GM12864 (cell line): ENCODE measurements at regions not wholly inside any gene's neighbourhood (a gene's known extent, or its start where the extent isn't known, plus 50 kb on each side); places are given as distances from the start of the nearest gene placed in this dataset.

Source experiments
- DNase-seq: peaks from one replicate; pipeline ENCODE4 v3.0.0-alpha.2; 2011; ENCODE audit warnings: low read depth
- H3K4me3 ChIP-seq: 2 replicates; pipeline ENCODE4 v1.5.1; 2011; ENCODE audit warnings: mild to moderate bottlenecking, low read depth, low read length, control low read depth
- TF ChIP-seq, protein P1 (sequence below): IDR thresholded peaks from 2 replicates; pipeline ENCODE4 v1.5.1; 2011; ENCODE audit warnings: low read depth, mild to moderate bottlenecking, moderate library complexity, low read length, control low read depth, inconsistent platforms; ENCODE audit errors: missing control alignments

DNA sequence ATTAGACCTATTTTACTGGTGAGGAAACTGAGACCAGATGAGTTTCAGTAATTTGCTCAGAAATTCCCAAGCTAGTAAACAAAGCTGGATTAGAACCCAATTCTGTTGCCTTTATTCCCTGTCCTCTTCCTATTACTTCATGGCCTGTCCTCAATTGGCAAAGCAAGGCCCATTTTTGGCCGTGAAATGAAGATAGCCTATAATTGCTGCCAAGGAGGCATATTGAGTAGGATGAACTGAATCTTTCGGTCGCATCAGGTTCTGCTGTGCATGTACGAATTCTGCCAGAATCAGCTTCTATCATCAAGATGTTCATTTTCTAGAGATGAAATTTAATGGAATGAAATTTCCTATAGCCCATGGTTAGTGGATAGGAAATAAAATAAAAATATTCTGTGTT lies 1485.2 kb upstream of the PIK3C3 start:
- DNase-seq = no peak
- H3K4me3 ChIP-seq = no peak overlapping the region
- TF ChIP-seq, protein P1, sequence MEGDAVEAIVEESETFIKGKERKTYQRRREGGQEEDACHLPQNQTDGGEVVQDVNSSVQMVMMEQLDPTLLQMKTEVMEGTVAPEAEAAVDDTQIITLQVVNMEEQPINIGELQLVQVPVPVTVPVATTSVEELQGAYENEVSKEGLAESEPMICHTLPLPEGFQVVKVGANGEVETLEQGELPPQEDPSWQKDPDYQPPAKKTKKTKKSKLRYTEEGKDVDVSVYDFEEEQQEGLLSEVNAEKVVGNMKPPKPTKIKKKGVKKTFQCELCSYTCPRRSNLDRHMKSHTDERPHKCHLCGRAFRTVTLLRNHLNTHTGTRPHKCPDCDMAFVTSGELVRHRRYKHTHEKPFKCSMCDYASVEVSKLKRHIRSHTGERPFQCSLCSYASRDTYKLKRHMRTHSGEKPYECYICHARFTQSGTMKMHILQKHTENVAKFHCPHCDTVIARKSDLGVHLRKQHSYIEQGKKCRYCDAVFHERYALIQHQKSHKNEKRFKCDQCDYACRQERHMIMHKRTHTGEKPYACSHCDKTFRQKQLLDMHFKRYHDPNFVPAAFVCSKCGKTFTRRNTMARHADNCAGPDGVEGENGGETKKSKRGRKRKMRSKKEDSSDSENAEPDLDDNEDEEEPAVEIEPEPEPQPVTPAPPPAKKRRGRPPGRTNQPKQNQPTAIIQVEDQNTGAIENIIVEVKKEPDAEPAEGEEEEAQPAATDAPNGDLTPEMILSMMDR = no peak

DNA sequence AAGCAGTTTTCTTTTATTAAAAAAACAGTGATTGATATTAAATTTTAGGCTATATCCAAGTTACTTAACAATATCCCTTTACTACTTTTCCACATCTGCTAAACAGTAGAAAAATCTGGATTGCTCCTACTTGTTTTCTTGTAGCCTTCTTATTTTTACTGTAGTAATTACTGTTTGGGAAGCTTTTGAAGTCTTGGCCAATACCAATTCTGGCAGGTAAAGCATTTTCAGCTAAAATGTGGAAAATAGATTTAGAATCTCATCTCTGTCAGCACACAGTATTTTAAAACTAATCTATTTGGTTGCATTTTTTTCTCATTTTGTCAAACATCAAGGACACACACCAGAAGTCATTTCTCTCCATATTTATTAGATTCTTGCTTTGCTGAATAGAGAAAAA lies 1485.7 kb upstream of the PIK3C3 start:
- H3K4me3 ChIP-seq = no peak overlapping the region
- DNase-seq = no peak
- TF ChIP-seq, protein P1 = no peak

GRCh38 chr18:40464032-40464431 lies 1491.0 kb upstream of the PIK3C3 start:
- TF ChIP-seq, protein P1 = no peak
- DNase-seq = no peak
- H3K4me3 ChIP-seq = no peak overlapping the region

GRCh38 chr18:40453903-40454302 lies 1501.1 kb upstream of the PIK3C3 start:
- no peak overlapping the region for H3K4me3 ChIP-seq
- DNase-seq = no peak
- TF ChIP-seq, protein P1 = no peak

GRCh38 chr18:40452599-40452998 lies 1502.4 kb upstream of the PIK3C3 start:
- DNase-seq = no peak
- H3K4me3 ChIP-seq = no peak overlapping the region
- TF ChIP-seq, protein P1 = no peak

- H3K4me3 ChIP-seq = no peak overlapping the region
- TF ChIP-seq, protein P1 = no peak
- DNase-seq = no peak
Observed at GRCh38 chr18:40450751-40451150, 1504.3 kb upstream of the PIK3C3 start.

- TF ChIP-seq, protein P1 = no peak
- no peak for DNase-seq
- no peak overlapping the region for H3K4me3 ChIP-seq
Observed at GRCh38 chr18:40447820-40448219, 1507.2 kb upstream of the PIK3C3 start.
